ENCODE measurements at regions not wholly inside any gene's neighbourhood (a gene's known extent, or its start where the extent isn't known, plus 50 kb on each side); places are given as distances from the start of the nearest gene placed in this dataset.

GRCh38 chr9:85178474-85178873 lies 508.9 kb downstream of the NTRK2 start:
- TF ChIP-seq CTCF (IDR thresholded peaks at IDR 0.05; ENCODE audit: low read depth, low read length, missing input control) (no peak), ATF3 (IDR thresholded peaks at IDR 0.05) (no peak), SP1 (IDR thresholded peaks at IDR 0.05) (no peak), GABPA (IDR thresholded peaks at IDR 0.05 in 1 of 2, conservative IDR thresholded peaks at IDR 0.05 in 1 of 2) (no peak), YY1 (IDR thresholded peaks at IDR 0.05) (no peak)
